Calu3 (cell line): ENCODE measurements at regions not wholly inside any gene's neighbourhood (a gene's known extent, or its start where the extent isn't known, plus 50 kb on each side); places are given as distances from the start of the nearest gene placed in this dataset.
"Not testable (repeated sequence)": the region's sequence is repeated elsewhere in the genome, so short reads cannot be mapped to it uniquely, and the experiment has no call there.

Source experiments
- BruUV-seq: library from RNA; stranded (reverse); fragments of 400-500 nt; replicated peaks from 2 replicates; lab custom pipeline; 2021; lab: Mats Ljungman, UMichigan
- CTCF ChIA-PET: fragments of 300-600 bp; sonication (Branson Sonifier 250); formaldehyde crosslinking; loops from one replicate; lab custom pipeline; 2022; ENCODE audit warnings: antibody characterized with exemption; lab: Charles Lee
- DNase-seq: peaks from one replicate; pipeline ENCODE4 v3.0.0; 2022
- H3K27ac Mint-ChIP-seq: one replicate; pipeline ENCODE4 v1.8.0; 2022; ENCODE audit warnings: mixed read lengths; ENCODE audit not compliant: unreplicated experiment
- H3K27me3 Mint-ChIP-seq: one replicate; pipeline ENCODE4 v1.8.0; 2022; ENCODE audit warnings: mixed read lengths; ENCODE audit not compliant: unreplicated experiment
- H3K36me3 Mint-ChIP-seq: one replicate; pipeline ENCODE4 v1.8.0; 2022; ENCODE audit warnings: mild to moderate bottlenecking, moderate library complexity, mixed read lengths; ENCODE audit not compliant: insufficient read depth, unreplicated experiment
- H3K4me1 Mint-ChIP-seq: one replicate; pipeline ENCODE4 v1.8.0; 2022; ENCODE audit warnings: mild to moderate bottlenecking, low read depth, mixed read lengths; ENCODE audit not compliant: unreplicated experiment
- H3K4me3 Mint-ChIP-seq: one replicate; pipeline ENCODE4 v1.8.0; 2022; ENCODE audit warnings: mild to moderate bottlenecking, low read depth, moderate library complexity, mixed read lengths; ENCODE audit not compliant: unreplicated experiment
- H3K9me3 Mint-ChIP-seq: one replicate; pipeline ENCODE4 v1.8.0; 2022; ENCODE audit warnings: low read depth, mixed read lengths; ENCODE audit not compliant: unreplicated experiment
- intact Hi-C: fragments of 100-400 bp; cut with micrococcal nuclease; formaldehyde crosslinking; loops from one replicate; pipeline ENCODE4 v1.10.0; 2022; ENCODE audit not compliant: unreplicated experiment
- TF ChIP-seq, protein P1 (sequence below): fragments of 200-600 bp; IDR thresholded peaks from one replicate; pipeline ENCODE4 v1.8.0; 2022; ENCODE audit warnings: antibody characterized with exemption; ENCODE audit not compliant: unreplicated experiment

DNA sequence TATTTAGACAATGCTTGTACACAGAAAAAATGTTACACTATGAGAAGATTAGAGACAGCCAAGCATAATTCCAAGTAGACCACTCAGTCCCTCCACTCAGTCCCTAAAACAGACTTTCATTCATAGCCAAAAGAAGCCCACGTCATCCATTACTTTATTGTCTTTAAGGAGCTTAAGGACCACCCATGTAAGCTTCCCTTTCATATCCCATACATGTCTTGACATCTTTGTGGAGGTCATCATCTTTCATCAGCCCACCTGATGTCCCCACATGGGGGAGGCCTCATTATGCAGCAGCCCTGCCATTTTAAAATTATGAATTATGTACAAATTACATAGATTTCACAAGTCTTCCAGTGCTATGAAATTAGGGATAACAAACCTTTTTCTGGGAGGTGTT lies 92.6 kb upstream of the PALMD start:
- H3K36me3 Mint-ChIP-seq: peaks cover 5% of the 10 kb centered on the region
- H3K4me3 Mint-ChIP-seq: no peak overlapping the region
- CTCF ChIA-PET: no interaction called here
- no peak overlapping the region for H3K27ac Mint-ChIP-seq
- TF ChIP-seq, protein P1, sequence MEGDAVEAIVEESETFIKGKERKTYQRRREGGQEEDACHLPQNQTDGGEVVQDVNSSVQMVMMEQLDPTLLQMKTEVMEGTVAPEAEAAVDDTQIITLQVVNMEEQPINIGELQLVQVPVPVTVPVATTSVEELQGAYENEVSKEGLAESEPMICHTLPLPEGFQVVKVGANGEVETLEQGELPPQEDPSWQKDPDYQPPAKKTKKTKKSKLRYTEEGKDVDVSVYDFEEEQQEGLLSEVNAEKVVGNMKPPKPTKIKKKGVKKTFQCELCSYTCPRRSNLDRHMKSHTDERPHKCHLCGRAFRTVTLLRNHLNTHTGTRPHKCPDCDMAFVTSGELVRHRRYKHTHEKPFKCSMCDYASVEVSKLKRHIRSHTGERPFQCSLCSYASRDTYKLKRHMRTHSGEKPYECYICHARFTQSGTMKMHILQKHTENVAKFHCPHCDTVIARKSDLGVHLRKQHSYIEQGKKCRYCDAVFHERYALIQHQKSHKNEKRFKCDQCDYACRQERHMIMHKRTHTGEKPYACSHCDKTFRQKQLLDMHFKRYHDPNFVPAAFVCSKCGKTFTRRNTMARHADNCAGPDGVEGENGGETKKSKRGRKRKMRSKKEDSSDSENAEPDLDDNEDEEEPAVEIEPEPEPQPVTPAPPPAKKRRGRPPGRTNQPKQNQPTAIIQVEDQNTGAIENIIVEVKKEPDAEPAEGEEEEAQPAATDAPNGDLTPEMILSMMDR: no peak
- no peaks in the 10 kb centered on the region for H3K27me3 Mint-ChIP-seq
- intact Hi-C loops: no loop called here
- H3K4me1 Mint-ChIP-seq: peaks cover 36% of the 10 kb centered on the region
- DNase-seq: no peak
- BruUV-seq: no TSS peak
- H3K9me3 Mint-ChIP-seq: no peaks in the 10 kb centered on the region

DNA sequence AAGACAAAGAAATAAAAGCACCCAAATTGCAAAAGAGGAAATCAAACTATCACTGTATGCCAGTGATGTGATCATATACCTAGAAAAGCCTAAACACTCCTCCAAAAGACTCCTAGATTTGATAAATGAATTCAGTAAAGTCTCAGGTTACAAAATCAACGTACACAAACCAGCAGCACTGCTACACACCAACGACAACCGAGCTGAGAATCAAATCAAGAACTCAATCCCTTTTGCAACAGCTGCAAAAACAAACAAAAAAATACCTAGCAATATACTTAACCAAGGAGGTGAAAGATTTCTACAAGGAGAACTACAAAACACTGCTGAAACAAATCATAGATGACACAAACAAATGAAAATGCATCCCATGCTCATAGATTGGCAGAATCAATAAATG lies 92.1 kb upstream of the PALMD start:
- intact Hi-C loops, H3K36me3 Mint-ChIP-seq, BruUV-seq, H3K27me3 Mint-ChIP-seq, H3K4me3 Mint-ChIP-seq, DNase-seq, CTCF ChIA-PET, H3K27ac Mint-ChIP-seq, H3K9me3 Mint-ChIP-seq: not testable (repeated sequence)
- H3K4me1 Mint-ChIP-seq: peaks cover 41% of the 10 kb centered on the region

DNA sequence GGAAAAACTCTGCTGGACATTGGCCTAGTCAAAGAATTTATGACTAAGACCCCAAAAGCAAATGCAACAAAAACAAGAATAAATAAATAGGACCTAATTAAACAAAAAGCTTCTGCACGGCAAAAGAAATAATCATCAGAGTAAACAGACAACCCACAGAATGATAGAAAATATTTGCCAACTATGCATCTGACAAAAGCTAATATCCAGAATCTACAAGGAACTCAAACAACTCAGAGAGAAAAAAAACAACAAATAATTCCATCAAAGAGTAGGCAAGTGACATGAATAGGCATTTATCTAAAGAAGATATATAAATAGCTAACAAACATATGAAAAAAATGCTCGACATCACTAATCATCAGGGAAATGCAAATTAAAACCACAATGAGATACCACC lies 91.2 kb upstream of the PALMD start:
- peaks cover 5% of the 10 kb centered on the region for H3K36me3 Mint-ChIP-seq
- CTCF ChIA-PET: no interaction called here

DNA sequence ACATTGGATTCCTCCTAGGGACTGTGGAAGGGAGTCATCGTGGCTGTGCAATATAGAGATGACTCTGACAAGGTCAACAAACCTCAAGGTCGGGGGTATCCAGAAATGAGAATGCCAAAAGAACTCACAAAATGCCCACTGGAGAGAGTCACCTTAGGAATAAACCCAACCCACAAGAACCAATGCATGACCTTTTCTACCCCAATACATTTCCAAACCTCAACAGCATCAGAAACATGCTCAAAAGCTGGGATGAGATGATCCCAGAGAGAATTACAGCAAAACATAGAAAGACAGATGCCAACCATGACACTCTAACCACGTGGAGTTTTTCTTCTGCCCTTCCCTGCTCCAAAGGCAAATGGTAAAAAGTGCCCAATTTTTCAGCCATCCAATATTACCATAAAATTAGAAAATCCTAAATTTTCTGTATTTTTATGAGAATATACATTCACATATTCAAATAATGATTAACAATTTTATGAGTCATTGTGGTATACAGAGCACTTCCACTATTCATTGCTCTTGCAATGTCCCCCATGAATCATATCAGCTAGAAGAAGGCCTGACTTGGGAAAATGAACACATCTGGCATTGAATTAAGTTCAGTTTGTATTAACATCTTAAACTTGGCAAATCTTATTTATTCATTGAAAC lies 88.2 kb upstream of the PALMD start:
- H3K9me3 Mint-ChIP-seq: no peaks in the 10 kb centered on the region
- no peak overlapping the region for H3K4me3 Mint-ChIP-seq
- TF ChIP-seq, protein P1: no peak
- peaks cover 5% of the 10 kb centered on the region for H3K36me3 Mint-ChIP-seq
- intact Hi-C loops: loop anchor here (2.0 kb wide), 1 partner anchor 87 kb away; no protein-coding TSS in a partner anchor
- CTCF ChIA-PET: interaction anchor here (1.0 kb wide), 1 partner anchor 93 kb away, joined by 3 read pairs; no protein-coding TSS in a partner anchor
- no TSS peak for BruUV-seq
- H3K27ac Mint-ChIP-seq: peak overlapping the region; percentile 85
- H3K27me3 Mint-ChIP-seq: no peaks in the 10 kb centered on the region
- DNase-seq: no peak
- peaks cover 64% of the 10 kb centered on the region for H3K4me1 Mint-ChIP-seq

More for the DNA sequence above, 91.2 kb upstream of the PALMD start:
- BruUV-seq: no TSS peak
- Mint-ChIP-seq H3K27me3 (no peaks in the 10 kb centered on the region), H3K27ac (no peak overlapping the region), H3K4me1 (peaks cover 48% of the 10 kb centered on the region), H3K9me3 (no peaks in the 10 kb centered on the region), H3K4me3 (no peak overlapping the region)
- TF ChIP-seq, protein P1: no peak
- intact Hi-C loops: no loop called here
- DNase-seq: no peak

DNA sequence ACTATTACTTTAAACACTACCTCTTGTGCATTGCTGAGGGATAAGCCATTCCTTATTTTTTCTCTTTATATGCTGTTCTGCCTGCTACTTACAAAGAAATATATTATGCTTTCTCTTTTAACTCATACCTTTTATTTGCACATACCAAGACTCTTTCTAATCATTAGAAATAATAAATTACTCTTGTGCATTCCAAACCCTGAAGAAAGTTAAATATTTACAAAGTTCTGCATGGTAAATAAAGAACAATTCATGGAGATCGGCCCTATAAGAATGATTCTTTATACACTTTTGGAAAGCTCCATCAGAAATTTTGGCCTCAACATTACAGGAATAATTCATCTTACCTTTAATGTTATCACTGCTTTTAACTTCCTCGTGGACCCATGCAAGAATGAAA lies 86.7 kb upstream of the PALMD start:
- BruUV-seq: no TSS peak
- peaks cover 55% of the 10 kb centered on the region for H3K4me1 Mint-ChIP-seq
- H3K27me3 Mint-ChIP-seq: no peaks in the 10 kb centered on the region
- DNase-seq: no peak
- peak overlapping the region; percentile 88 for H3K27ac Mint-ChIP-seq
- H3K36me3 Mint-ChIP-seq: peaks cover 5% of the 10 kb centered on the region
- TF ChIP-seq, protein P1: no peak
- intact Hi-C loops: loop anchor here (2.0 kb wide), 1 partner anchor 86 kb away; no protein-coding TSS in a partner anchor
- CTCF ChIA-PET: interaction anchor here (0.7 to 1.3 kb wide), 3 partner anchors 10 to 86 kb away, joined by 3 read pairs; partner anchors contain the start of gene PALMD
- H3K4me3 Mint-ChIP-seq: peak overlapping the region; percentile 14
- H3K9me3 Mint-ChIP-seq: no peaks in the 10 kb centered on the region
